Mucosa of rectum (tissue), 2 donors: ENCODE measurements at regions not wholly inside any gene's neighbourhood (a gene's known extent, or its start where the extent isn't known, plus 50 kb on each side); places are given as distances from the start of the nearest gene placed in this dataset.
"Not testable (repeated sequence)": the region's sequence is repeated elsewhere in the genome, so short reads cannot be mapped to it uniquely, and the experiment has no call there.

ENCODE experiments used
- H3K27ac ChIP-seq, 2 donors: one replicate each; pipeline ENCODE4 v1.7.0; 2013; ENCODE audit warnings: inconsistent platforms in 2 of 2, low read depth in 2 of 2, low read length in 2 of 2
- H3K27me3 ChIP-seq, 2 donors: one replicate each; pipeline ENCODE4 v1.7.0; 2013; ENCODE audit warnings: low read length in 2 of 2; ENCODE audit not compliant: control insufficient read depth in 2 of 2, insufficient read depth in 2 of 2
- H3K36me3 ChIP-seq, 2 donors: one replicate each; pipeline ENCODE4 v1.7.0; 2013; ENCODE audit warnings: low read length in 2 of 2; ENCODE audit not compliant: control insufficient read depth in 2 of 2, insufficient read depth in 2 of 2
- H3K4me1 ChIP-seq, 2 donors: one replicate each; pipeline ENCODE4 v1.7.0; 2013; ENCODE audit warnings: low read length in 2 of 2, mild to moderate bottlenecking in 1 of 2; ENCODE audit not compliant: control insufficient read depth in 2 of 2, insufficient read depth in 2 of 2
- H3K4me3 ChIP-seq, 2 donors: one replicate each; pipeline ENCODE4 v1.7.0; 2013; ENCODE audit warnings: low read length in 2 of 2
- H3K9ac ChIP-seq, 2 donors: one replicate each; pipeline ENCODE4 v1.7.0; 2013; ENCODE audit warnings: low read length in 2 of 2, low read depth in 1 of 2, mild to moderate bottlenecking in 1 of 2
- H3K9me3 ChIP-seq, 2 donors: one replicate each; pipeline ENCODE4 v1.7.0; 2013; ENCODE audit warnings: low read length in 2 of 2; ENCODE audit not compliant: control insufficient read depth in 2 of 2
- donor health status: healthy.
- donor health status: Normal muscosa, but diverticular disease.

GRCh38 chr1:116185161-116185701 lies 74.0 kb downstream of the MAB21L3 start:
- Histone ChIP-seq H3K4me1 (peaks cover 0 to 4% of the 10 kb centered on the region in 2 donors), H3K27me3 (no peaks in the 10 kb centered on the region), H3K9ac (no peak overlapping the region), H3K4me3 (no peak overlapping the region), H3K36me3 (no peaks in the 10 kb centered on the region), H3K27ac (no peak overlapping the region), H3K9me3 (no peaks in the 10 kb centered on the region)

GRCh38 chr1:116189481-116189880 lies 78.3 kb downstream of the MAB21L3 start:
- no peaks in the 10 kb centered on the region for H3K36me3 ChIP-seq
- H3K27me3 ChIP-seq = no peaks in the 10 kb centered on the region
- H3K4me1 ChIP-seq = peaks cover 4 to 23% of the 10 kb centered on the region in 2 donors
- H3K27ac ChIP-seq = no peak overlapping the region
- H3K9ac ChIP-seq = no peak overlapping the region
- H3K4me3 ChIP-seq = no peak overlapping the region
- H3K9me3 ChIP-seq = no peaks in the 10 kb centered on the region

- H3K4me3 ChIP-seq = no peak overlapping the region
- no peak overlapping the region for H3K9ac ChIP-seq
- H3K4me1 ChIP-seq = peaks cover 9 to 31% of the 10 kb centered on the region in 2 donors
- H3K9me3 ChIP-seq = no peaks in the 10 kb centered on the region
- no peaks in the 10 kb centered on the region for H3K27me3 ChIP-seq
- H3K27ac ChIP-seq = no peak overlapping the region
- no peaks in the 10 kb centered on the region for H3K36me3 ChIP-seq
Observed at GRCh38 chr1:116191294-116191693, 80.1 kb downstream of the MAB21L3 start.

DNA sequence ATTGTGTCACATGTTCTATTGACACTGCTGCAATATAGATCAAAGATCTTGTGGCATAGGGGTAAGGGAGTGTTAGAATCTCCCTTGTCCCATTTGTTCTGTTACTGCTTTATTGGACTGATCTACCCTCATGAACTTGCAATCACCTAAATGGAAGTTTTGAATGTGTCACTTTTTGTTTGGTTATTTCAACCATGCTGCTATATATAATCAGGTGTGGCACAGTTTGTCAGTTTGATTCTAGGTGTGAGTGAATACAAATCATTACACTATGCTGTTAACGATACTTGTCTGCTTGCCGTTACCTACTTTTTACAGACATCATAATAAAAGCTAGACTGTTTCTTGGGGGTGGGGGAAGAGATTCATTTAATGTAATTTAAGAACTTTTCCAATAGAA lies 82.6 kb downstream of the MAB21L3 start:
- Histone ChIP-seq H3K4me1 (peaks cover 12 to 38% of the 10 kb centered on the region in 2 donors), H3K4me3 (no peak overlapping the region), H3K36me3 (no peaks in the 10 kb centered on the region), H3K9ac (no peak overlapping the region), H3K27me3 (no peaks in the 10 kb centered on the region), H3K9me3 (no peaks in the 10 kb centered on the region), H3K27ac (peak overlapping the region in 1 of 2 donors; percentile 66)

- peak overlapping the region; percentile 50 to 60 for H3K27ac ChIP-seq
- H3K9me3 ChIP-seq = no peaks in the 10 kb centered on the region
- H3K4me3 ChIP-seq = no peak overlapping the region
- peaks cover 12 to 38% of the 10 kb centered on the region in 2 donors for H3K4me1 ChIP-seq
- H3K9ac ChIP-seq = no peak overlapping the region
- H3K27me3 ChIP-seq = no peaks in the 10 kb centered on the region
- H3K36me3 ChIP-seq = no peaks in the 10 kb centered on the region
Observed at GRCh38 chr1:116194568-116194967, 83.4 kb downstream of the MAB21L3 start.

DNA sequence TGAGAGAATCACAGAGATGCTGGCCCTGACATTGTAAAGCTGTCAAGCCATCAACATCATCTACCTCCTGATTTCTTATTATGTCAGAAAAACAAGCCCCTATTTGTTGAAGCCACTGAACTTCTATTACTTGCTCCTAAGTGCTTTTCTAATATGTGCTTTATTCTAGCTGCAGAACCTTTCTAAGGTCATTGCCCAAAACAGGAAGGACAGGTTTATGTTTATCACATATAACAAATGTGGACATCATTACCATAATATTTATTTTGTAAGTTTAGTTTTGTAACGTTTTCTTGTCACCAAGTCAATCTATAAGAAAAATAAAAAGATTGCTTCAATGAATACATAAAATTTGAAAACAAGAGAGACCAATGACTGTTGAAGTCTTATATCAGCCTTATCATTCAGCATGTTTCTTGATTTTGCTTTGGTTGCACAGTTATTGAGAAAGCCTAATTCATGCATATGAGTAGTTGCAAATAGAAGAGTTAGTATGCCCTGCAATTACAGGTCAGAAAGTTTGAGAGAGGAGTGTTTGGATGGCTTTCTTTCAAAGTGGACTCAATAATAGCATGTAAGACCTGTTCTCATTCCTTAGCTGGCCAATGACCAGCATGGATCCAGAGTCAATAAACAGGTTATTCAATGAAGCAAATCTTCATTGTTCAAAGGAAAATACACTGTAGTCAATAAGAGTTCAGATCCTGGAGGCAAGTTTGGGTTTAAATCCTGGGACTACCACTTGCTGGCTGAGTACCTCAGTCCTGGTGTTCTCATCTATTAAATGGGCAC lies 84.1 kb downstream of the MAB21L3 start:
- Histone ChIP-seq H3K4me1 (peaks cover 12 to 35% of the 10 kb centered on the region in 2 donors), H3K36me3 (no peaks in the 10 kb centered on the region), H3K9me3 (no peaks in the 10 kb centered on the region), H3K27me3 (no peaks in the 10 kb centered on the region), H3K4me3 (no peak overlapping the region), H3K9ac (no peak overlapping the region), H3K27ac (peak overlapping the region; percentile 50 to 60)

DNA sequence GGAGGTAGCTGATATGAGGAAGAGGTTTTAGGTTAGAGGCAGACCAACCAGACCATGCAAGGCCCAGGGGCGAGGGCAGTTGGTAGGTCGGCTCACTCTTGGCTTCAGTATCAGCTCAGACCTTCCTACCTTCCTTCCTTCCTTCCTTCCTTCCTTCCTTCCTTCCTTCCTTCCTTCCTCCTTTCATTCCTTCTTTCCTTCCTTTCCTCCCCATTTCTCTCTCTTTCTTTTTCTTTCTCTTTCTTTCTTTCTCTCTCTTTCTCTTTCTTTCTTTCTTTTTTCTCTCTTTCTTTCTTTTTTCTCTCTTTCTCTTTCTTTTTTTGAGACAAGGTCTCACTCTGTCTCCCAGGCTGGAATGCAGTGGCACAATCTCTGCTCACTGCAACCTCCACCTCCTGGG lies 89.1 kb downstream of the MAB21L3 start:
- H3K36me3 ChIP-seq, H3K27ac ChIP-seq, H3K9me3 ChIP-seq, H3K9ac ChIP-seq, H3K27me3 ChIP-seq, H3K4me3 ChIP-seq: not testable (repeated sequence)
- H3K4me1 ChIP-seq = peaks cover 3 to 10% of the 10 kb centered on the region in 2 donors

DNA sequence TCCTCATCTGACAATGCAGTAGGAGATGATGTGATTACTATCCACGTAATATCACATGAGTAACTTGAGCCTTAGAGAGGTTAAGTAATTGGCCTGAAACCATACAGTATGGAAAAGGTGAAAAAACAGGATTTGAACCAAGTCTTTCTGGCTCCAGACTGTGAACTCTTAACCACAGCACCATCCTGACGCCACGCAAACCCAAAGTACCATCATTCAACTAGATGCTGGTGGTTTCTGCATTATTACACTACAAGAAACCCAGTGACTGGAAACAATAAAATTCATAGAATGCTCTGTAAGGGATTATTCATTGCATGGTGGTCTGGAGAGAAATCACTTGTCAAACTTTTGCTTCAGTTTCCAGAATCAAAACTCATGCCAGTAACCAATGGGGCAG lies 90.7 kb downstream of the MAB21L3 start:
- no peak overlapping the region for H3K27ac ChIP-seq
- H3K27me3 ChIP-seq = peaks cover 0 to 2% of the 10 kb centered on the region in 2 donors
- H3K4me3 ChIP-seq = no peak overlapping the region
- no peaks in the 10 kb centered on the region for H3K36me3 ChIP-seq
- peaks cover 3 to 8% of the 10 kb centered on the region in 2 donors for H3K4me1 ChIP-seq
- no peaks in the 10 kb centered on the region for H3K9me3 ChIP-seq
- H3K9ac ChIP-seq = no peak overlapping the region

DNA sequence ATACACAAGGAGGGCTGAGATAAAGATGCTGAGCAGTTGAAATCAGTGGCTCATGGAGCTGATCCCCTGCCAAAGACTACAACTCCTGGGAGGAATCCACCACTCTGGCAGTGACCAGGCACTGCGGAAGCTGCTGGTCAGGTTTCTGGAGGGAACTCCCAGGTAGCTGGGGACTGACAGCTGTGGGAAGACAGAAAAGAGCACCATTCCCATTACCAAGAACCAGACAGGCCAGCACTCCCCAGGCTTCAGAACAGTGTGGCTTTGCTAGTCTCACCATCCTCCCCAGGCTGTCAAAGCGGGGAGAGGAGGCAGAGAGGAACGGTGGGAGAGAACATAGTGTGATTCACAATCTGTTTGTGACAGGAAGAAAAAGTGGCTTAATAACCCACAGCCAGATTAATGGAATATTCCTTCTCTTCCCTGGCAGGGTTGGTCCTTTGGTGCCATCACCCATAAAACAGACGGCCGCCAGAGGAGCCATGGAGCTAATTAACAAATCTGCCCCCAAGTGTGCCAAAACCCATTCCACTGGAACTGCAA lies 92.1 kb downstream of the MAB21L3 start:
- Histone ChIP-seq H3K27ac (no peak overlapping the region), H3K9ac (no peak overlapping the region), H3K4me3 (no peak overlapping the region), H3K9me3 (no peaks in the 10 kb centered on the region), H3K27me3 (peaks cover 0 to 2% of the 10 kb centered on the region in 2 donors), H3K36me3 (no peaks in the 10 kb centered on the region), H3K4me1 (peaks cover 0 to 11% of the 10 kb centered on the region in 2 donors)

DNA sequence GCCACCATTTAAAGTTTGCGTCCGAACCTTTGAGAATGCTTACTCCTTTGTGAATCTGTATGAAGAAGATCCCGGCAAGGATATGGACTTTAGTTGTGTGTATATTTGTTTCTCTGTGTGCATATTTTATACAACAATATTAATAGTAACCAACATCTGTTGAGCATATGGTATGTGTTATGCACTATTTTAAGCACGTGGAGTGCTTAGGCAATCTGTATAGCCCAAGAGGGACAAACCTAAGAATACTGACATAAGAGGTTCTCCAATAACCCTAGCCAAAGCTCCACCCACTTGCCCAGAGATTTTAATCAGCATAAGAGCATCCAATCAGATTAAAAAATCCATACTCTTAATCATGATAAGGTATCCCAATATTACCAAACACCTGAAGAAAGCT lies 92.7 kb downstream of the MAB21L3 start:
- Histone ChIP-seq H3K4me3 (no peak overlapping the region), H3K36me3 (no peaks in the 10 kb centered on the region), H3K27ac (no peak overlapping the region), H3K27me3 (peaks cover 0 to 2% of the 10 kb centered on the region in 2 donors), H3K9me3 (no peaks in the 10 kb centered on the region), H3K9ac (no peak overlapping the region), H3K4me1 (peaks cover 0 to 8% of the 10 kb centered on the region in 2 donors)
